ENCODE measurements at regions not wholly inside any gene's neighbourhood (a gene's known extent, or its start where the extent isn't known, plus 50 kb on each side); places are given as distances from the start of the nearest gene placed in this dataset.

GRCh38 chr13:73547239-73547638 lies 488.4 kb downstream of the KLF5 start:
- Histone ChIP-seq H4K20me1 (ENCODE audit: low read length) (no peaks in the 10 kb centered on the region), H3K9me3 (ENCODE audit: low read length) (no peaks in the 10 kb centered on the region), H3K79me2 (ENCODE audit: low read length) (no peaks in the 10 kb centered on the region), H3K4me2 (ENCODE audit: low read length) (no peak overlapping the region), H3K9me2 (replicated peaks; ENCODE audit: low read length) (no peaks in the 10 kb centered on the region), H3K27ac (ENCODE audit: low read length) (no peak overlapping the region), H2AFZ (ENCODE audit: low read length) (no peak overlapping the region), H3K9ac (ENCODE audit: low read length) (no peak overlapping the region), H3K4me3 (ENCODE audit: low read length) (no peak overlapping the region), H3K27me3 (ENCODE audit: low read length) (no peaks in the 10 kb centered on the region), H3K36me3 (ENCODE audit: low read depth, low read length) (no peaks in the 10 kb centered on the region), H3F3A (ENCODE audit: low read length, unreplicated experiment) (no peaks in the 10 kb centered on the region), H3K4me1 (ENCODE audit: insufficient read depth, low read length) (peaks cover 8% of the 10 kb centered on the region; the same call in 1 of the 2 replicates)
- ChIA-PET CTCF (no interaction called here), POLR2A (ENCODE audit: unreplicated experiment) (no interaction called here)
- intact Hi-C loops (cut with micrococcal nuclease), result loop anchor here (5.0 kb wide), 1 partner anchor 160 kb away; no protein-coding TSS in a partner anchor
- no peak for DNase-seq
- TF ChIP-seq, protein P1, sequence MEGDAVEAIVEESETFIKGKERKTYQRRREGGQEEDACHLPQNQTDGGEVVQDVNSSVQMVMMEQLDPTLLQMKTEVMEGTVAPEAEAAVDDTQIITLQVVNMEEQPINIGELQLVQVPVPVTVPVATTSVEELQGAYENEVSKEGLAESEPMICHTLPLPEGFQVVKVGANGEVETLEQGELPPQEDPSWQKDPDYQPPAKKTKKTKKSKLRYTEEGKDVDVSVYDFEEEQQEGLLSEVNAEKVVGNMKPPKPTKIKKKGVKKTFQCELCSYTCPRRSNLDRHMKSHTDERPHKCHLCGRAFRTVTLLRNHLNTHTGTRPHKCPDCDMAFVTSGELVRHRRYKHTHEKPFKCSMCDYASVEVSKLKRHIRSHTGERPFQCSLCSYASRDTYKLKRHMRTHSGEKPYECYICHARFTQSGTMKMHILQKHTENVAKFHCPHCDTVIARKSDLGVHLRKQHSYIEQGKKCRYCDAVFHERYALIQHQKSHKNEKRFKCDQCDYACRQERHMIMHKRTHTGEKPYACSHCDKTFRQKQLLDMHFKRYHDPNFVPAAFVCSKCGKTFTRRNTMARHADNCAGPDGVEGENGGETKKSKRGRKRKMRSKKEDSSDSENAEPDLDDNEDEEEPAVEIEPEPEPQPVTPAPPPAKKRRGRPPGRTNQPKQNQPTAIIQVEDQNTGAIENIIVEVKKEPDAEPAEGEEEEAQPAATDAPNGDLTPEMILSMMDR (conservative IDR thresholded peaks at IDR 0.05; ENCODE audit: low read depth, low read length), result no peak
- no peak for TF ChIP-seq EZH2 (IDR thresholded peaks at IDR 0.05; ENCODE audit: low read length, unreplicated experiment)
- no peak for TF ChIP-seq EZH2phosphoT487 (IDR thresholded peaks at IDR 0.05; ENCODE audit: borderline replicate concordance, low read length)
- BruUV-seq (replicated peaks), result no TSS peak
- ATAC-seq, result no peak

- ChIA-PET POLR2A (ENCODE audit: unreplicated experiment) (no interaction called here), CTCF (no interaction called here)
- Histone ChIP-seq H3K4me3 (ENCODE audit: low read length) (no peak overlapping the region), H3K4me2 (ENCODE audit: low read length) (no peak overlapping the region), H3K4me1 (ENCODE audit: insufficient read depth, low read length) (peaks cover 10% of the 10 kb centered on the region; the same call in 1 of the 2 replicates), H3K27me3 (ENCODE audit: low read length) (no peaks in the 10 kb centered on the region), H3K27ac (ENCODE audit: low read length) (peak overlapping the region; percentile 1; the same call in 1 of the 2 replicates), H3K9ac (ENCODE audit: low read length) (no peak overlapping the region), H3K36me3 (ENCODE audit: low read depth, low read length) (no peaks in the 10 kb centered on the region), H3K79me2 (ENCODE audit: low read length) (no peaks in the 10 kb centered on the region), H3K9me2 (replicated peaks; ENCODE audit: low read length) (no peaks in the 10 kb centered on the region), H3K9me3 (ENCODE audit: low read length) (no peaks in the 10 kb centered on the region), H4K20me1 (ENCODE audit: low read length) (no peaks in the 10 kb centered on the region), H2AFZ (ENCODE audit: low read length) (no peak overlapping the region), H3F3A (ENCODE audit: low read length, unreplicated experiment) (no peaks in the 10 kb centered on the region)
- BruUV-seq (replicated peaks), result no TSS peak
- intact Hi-C loops (cut with micrococcal nuclease), result loop anchor here (5.0 kb wide), 2 partner anchors 117 to 128 kb away; no protein-coding TSS in a partner anchor
- DNase-seq (peak; percentile 27), ATAC-seq (peak; percentile 57; the same call in 1 of the 2 replicates)
- TF ChIP-seq EZH2phosphoT487 (IDR thresholded peaks at IDR 0.05; ENCODE audit: borderline replicate concordance, low read length), result no peak
- TF ChIP-seq, protein P1 (conservative IDR thresholded peaks at IDR 0.05; ENCODE audit: low read depth, low read length), result peak; percentile 50
These were observed 485.4 kb downstream of the KLF5 start for GRCh38 chr13:73544175-73544574.

- Histone ChIP-seq H3F3A (ENCODE audit: low read length, unreplicated experiment) (no peaks in the 10 kb centered on the region), H3K36me3 (ENCODE audit: low read depth, low read length) (no peaks in the 10 kb centered on the region), H3K27me3 (ENCODE audit: low read length) (no peaks in the 10 kb centered on the region), H3K9me3 (ENCODE audit: low read length) (no peaks in the 10 kb centered on the region), H3K27ac (ENCODE audit: low read length) (peak overlapping the region; percentile 41), H2AFZ (ENCODE audit: low read length) (no peak overlapping the region), H3K4me3 (ENCODE audit: low read length) (no peak overlapping the region), H3K79me2 (ENCODE audit: low read length) (no peaks in the 10 kb centered on the region), H4K20me1 (ENCODE audit: low read length) (no peaks in the 10 kb centered on the region), H3K9me2 (replicated peaks; ENCODE audit: low read length) (no peaks in the 10 kb centered on the region), H3K4me1 (ENCODE audit: insufficient read depth, low read length) (peaks cover 10% of the 10 kb centered on the region; the same call in 1 of the 2 replicates), H3K4me2 (ENCODE audit: low read length) (no peak overlapping the region), H3K9ac (ENCODE audit: low read length) (no peak overlapping the region)
- intact Hi-C loops (cut with micrococcal nuclease), result loop anchor here (5.0 kb wide), 2 partner anchors 115 to 130 kb away; no protein-coding TSS in a partner anchor
- peak; percentile 82 for DNase-seq
- peak; percentile 78 for ATAC-seq
- no TSS peak for BruUV-seq (replicated peaks)
- ChIA-PET CTCF (no interaction called here), POLR2A (ENCODE audit: unreplicated experiment) (no interaction called here)
- no peak for TF ChIP-seq EZH2 (IDR thresholded peaks at IDR 0.05; ENCODE audit: low read length, unreplicated experiment)
- TF ChIP-seq, protein P1 (conservative IDR thresholded peaks at IDR 0.05; ENCODE audit: low read depth, low read length), result no peak
- no peak for TF ChIP-seq EZH2phosphoT487 (IDR thresholded peaks at IDR 0.05; ENCODE audit: borderline replicate concordance, low read length)
These were observed 483.6 kb downstream of the KLF5 start for GRCh38 chr13:73542446-73542845.

All from PC-3 (cell line).